ENCODE measurements at regions not wholly inside any gene's neighbourhood (a gene's known extent, or its start where the extent isn't known, plus 50 kb on each side); places are given as distances from the start of the nearest gene placed in this dataset.

DNA sequence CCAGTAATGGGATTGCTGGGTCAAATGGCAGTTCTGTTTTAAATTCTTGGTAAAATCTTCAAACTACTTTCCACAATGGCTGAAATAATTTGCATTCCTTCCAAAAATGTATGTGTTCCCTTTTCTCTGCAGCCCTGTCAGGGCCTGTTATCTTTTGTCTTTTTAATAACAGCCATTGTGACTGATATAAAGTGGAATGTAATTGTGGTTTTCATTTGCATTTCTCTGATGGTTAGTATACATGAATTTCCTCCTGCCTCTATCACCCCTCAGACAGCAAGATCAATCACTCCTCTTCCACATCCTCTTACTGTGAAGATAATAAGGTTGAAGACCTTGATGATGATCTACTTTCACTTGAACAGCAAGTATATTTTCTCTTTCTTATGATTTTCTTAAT, 304.8 kb upstream of the FSIP2 start:
- Histone ChIP-seq H3K9ac (replicated peaks; ENCODE audit: extremely low read depth, insufficient read depth, low read length) (no peak overlapping the region), H3K27ac (ENCODE audit: insufficient read depth, low read depth, low read length) (no peak overlapping the region), H4K20me1 (replicated peaks; ENCODE audit: control insufficient read depth, extremely low read depth, insufficient read depth, low read length) (no peaks in the 10 kb centered on the region), H3K4me1 (ENCODE audit: control insufficient read depth, extremely low read depth, insufficient read depth, low read length) (no peaks in the 10 kb centered on the region), H3K79me2 (ENCODE audit: control insufficient read depth, insufficient read depth, low read length) (no peaks in the 10 kb centered on the region), H3K9me1 (replicated peaks; ENCODE audit: control insufficient read depth, extremely low read depth, insufficient read depth, low read length) (no peaks in the 10 kb centered on the region), H3K27me3 (ENCODE audit: control insufficient read depth in 2 of 2, insufficient read depth in 2 of 2, low read length in 2 of 2) (no peaks in the 10 kb centered on the region), H3K4me2 (ENCODE audit: insufficient read depth, low read length) (no peak overlapping the region), H3K9me3 (replicated peaks; ENCODE audit: control insufficient read depth, insufficient read depth, low read length) (no peaks in the 10 kb centered on the region), H3K36me3 (ENCODE audit: control insufficient read depth in 2 of 2, extremely low read depth in 1 of 2, insufficient read depth in 2 of 2, low read length in 2 of 2) (no peaks in the 10 kb centered on the region), H2AFZ (ENCODE audit: low read depth, low read length) (no peak overlapping the region), H3K4me3 (replicated peaks in 1 of 3; ENCODE audit: insufficient read depth in 1 of 3, low read depth in 1 of 3, low read length in 3 of 3) (no peak overlapping the region)
- CTCF ChIA-PET = no interaction called here
- POLR2A ChIA-PET = no interaction called here
- dilution Hi-C loops (cut with MboI; ENCODE audit: extremely low pct_ligation_motif_present, low sequenced_read_pairs) (no loop called here), intact Hi-C loops (cut with micrococcal nuclease) (loop anchor here (5.0 kb wide), 1 partner anchor 1902 kb away; no protein-coding TSS in a partner anchor)
- BruUV-seq (replicated peaks) = no TSS peak
- FAIRE-seq (no peak), DNase-seq (ENCODE audit: low read depth, low spot score) (no peak)
- TF ChIP-seq POLR2AphosphoS5 (IDR thresholded peaks at IDR 0.05; ENCODE audit: insufficient read depth, low read depth, low read length) = no peak
- TF ChIP-seq FOS (IDR thresholded peaks at IDR 0.05; ENCODE audit: borderline replicate concordance, insufficient read depth, low read length) = no peak
- no peak for TF ChIP-seq JUN (IDR thresholded peaks at IDR 0.05; ENCODE audit: borderline replicate concordance, insufficient read depth, insufficient read length, low read depth)
- no peak for TF ChIP-seq GATA2 (IDR thresholded peaks at IDR 0.05; ENCODE audit: insufficient read depth, insufficient read length, low read depth, low read length)
- TF ChIP-seq POLR2A (IDR thresholded peaks at IDR 0.05; ENCODE audit: low read depth, low read length) = no peak
- TF ChIP-seq, protein P1, sequence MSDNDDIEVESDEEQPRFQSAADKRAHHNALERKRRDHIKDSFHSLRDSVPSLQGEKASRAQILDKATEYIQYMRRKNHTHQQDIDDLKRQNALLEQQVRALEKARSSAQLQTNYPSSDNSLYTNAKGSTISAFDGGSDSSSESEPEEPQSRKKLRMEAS (IDR thresholded peaks at IDR 0.05; ENCODE audit: insufficient read depth, insufficient read length) = no peak
- TF ChIP-seq, protein P2, sequence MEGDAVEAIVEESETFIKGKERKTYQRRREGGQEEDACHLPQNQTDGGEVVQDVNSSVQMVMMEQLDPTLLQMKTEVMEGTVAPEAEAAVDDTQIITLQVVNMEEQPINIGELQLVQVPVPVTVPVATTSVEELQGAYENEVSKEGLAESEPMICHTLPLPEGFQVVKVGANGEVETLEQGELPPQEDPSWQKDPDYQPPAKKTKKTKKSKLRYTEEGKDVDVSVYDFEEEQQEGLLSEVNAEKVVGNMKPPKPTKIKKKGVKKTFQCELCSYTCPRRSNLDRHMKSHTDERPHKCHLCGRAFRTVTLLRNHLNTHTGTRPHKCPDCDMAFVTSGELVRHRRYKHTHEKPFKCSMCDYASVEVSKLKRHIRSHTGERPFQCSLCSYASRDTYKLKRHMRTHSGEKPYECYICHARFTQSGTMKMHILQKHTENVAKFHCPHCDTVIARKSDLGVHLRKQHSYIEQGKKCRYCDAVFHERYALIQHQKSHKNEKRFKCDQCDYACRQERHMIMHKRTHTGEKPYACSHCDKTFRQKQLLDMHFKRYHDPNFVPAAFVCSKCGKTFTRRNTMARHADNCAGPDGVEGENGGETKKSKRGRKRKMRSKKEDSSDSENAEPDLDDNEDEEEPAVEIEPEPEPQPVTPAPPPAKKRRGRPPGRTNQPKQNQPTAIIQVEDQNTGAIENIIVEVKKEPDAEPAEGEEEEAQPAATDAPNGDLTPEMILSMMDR (IDR thresholded peaks at IDR 0.05; ENCODE audit: extremely low read depth in 1 of 2, insufficient read depth in 1 of 2, low read depth in 1 of 2, low read length in 2 of 2) = no peak
- no peak for TF ChIP-seq EZH2 (IDR thresholded peaks at IDR 0.05; ENCODE audit: borderline replicate concordance, low read depth, low read length, severe bottlenecking)
- no peak for TF ChIP-seq MYC (IDR thresholded peaks at IDR 0.05; ENCODE audit: low read depth, low read length)

All from endothelial cell of umbilical vein (primary cell).